ENCODE measurements at regions not wholly inside any gene's neighbourhood (a gene's known extent, or its start where the extent isn't known, plus 50 kb on each side); places are given as distances from the start of the nearest gene placed in this dataset.

- TF ChIP-seq CTCF (IDR thresholded peaks at IDR 0.05; ENCODE audit: poor library complexity, severe bottlenecking): no peak
- no peak for TF ChIP-seq RAD21 (conservative IDR thresholded peaks at IDR 0.05)
- no peak for TF ChIP-seq EP300 (conservative IDR thresholded peaks at IDR 0.05; ENCODE audit: poor library complexity, severe bottlenecking)
These were observed 156.1 kb upstream of the APCDD1 start for GRCh38 chr18:10298346-10298745.
